Neural progenitor cell (in vitro differentiated cells): ENCODE measurements at regions not wholly inside any gene's neighbourhood (a gene's known extent, or its start where the extent isn't known, plus 50 kb on each side); places are given as distances from the start of the nearest gene placed in this dataset.

Experiments
- DNase-seq: peaks from one replicate; pipeline ENCODE4 v3.0.0-alpha.2; 2016; ENCODE audit warnings: low spot score
- H2AFZ ChIP-seq: fragments of 200-600 bp; sonication (generic); replicated peaks from 2 replicates; pipeline ENCODE4 v1.6.1; 2016; ENCODE audit warnings: antibody characterized with exemption
- H3F3A ChIP-seq: fragments of 200-600 bp; sonication (generic); 2 replicates; pipeline ENCODE4 v1.6.1; 2016; ENCODE audit warnings: antibody characterized with exemption, low read depth
- H3K27ac ChIP-seq: fragments of 200-600 bp; sonication (generic); 2 replicates; pipeline ENCODE4 v1.5.1; 2016; ENCODE audit warnings: mild to moderate bottlenecking
- H3K27me3 ChIP-seq: fragments of 200-600 bp; sonication (generic); 2 replicates; pipeline ENCODE4 v1.6.1; 2016; ENCODE audit warnings: mild to moderate bottlenecking, moderate library complexity
- H3K36me3 ChIP-seq: fragments of 200-600 bp; sonication (generic); 2 replicates; pipeline ENCODE4 v1.5.1; 2016
- H3K4me1 ChIP-seq: fragments of 200-600 bp; sonication (generic); 2 replicates; pipeline ENCODE4 v1.6.1; 2016; ENCODE audit warnings: mixed run types
- H3K4me2 ChIP-seq: fragments of 200-600 bp; sonication (generic); 2 replicates; pipeline ENCODE4 v1.6.1; 2016
- H3K4me3 ChIP-seq: fragments of 200-600 bp; sonication (generic); 2 replicates; pipeline ENCODE4 v1.5.1; 2016
- H3K79me2 ChIP-seq: fragments of 200-600 bp; sonication (generic); 2 replicates; pipeline ENCODE4 v1.6.1; 2016; ENCODE audit warnings: low read depth
- H3K9ac ChIP-seq: fragments of 200-600 bp; sonication (generic); 2 replicates; pipeline ENCODE4 v1.6.1; 2016
- H3K9me3 ChIP-seq: fragments of 200-600 bp; sonication (generic); 2 replicates; pipeline ENCODE4 v1.5.1; 2016; ENCODE audit warnings: low read depth
- H4K20me1 ChIP-seq: fragments of 200-600 bp; sonication (generic); 2 replicates; pipeline ENCODE4 v1.6.1; 2016; ENCODE audit warnings: low read depth
- H3K27ac Mint-ChIP-seq: 3 replicates; pipeline ENCODE4 v1.8.0; 2021; ENCODE audit warnings: mixed read lengths
- H3K27me3 Mint-ChIP-seq: 2 replicates; pipeline ENCODE4 v1.8.0; 2022; ENCODE audit warnings: low read depth, mild to moderate bottlenecking, inconsistent platforms, moderate library complexity, mixed read lengths; ENCODE audit not compliant: insufficient read depth
- H3K36me3 Mint-ChIP-seq: 3 replicates; pipeline ENCODE4 v1.8.0; 2021; ENCODE audit warnings: mixed read lengths
- H3K4me1 Mint-ChIP-seq: 3 replicates; pipeline ENCODE4 v1.8.0; 2021; ENCODE audit warnings: mixed read lengths
- H3K4me3 Mint-ChIP-seq: 3 replicates; pipeline ENCODE4 v1.8.0; 2021; ENCODE audit warnings: mild to moderate bottlenecking, moderate library complexity, mixed read lengths
- H3K9me3 Mint-ChIP-seq: 3 replicates; pipeline ENCODE4 v1.8.0; 2020; ENCODE audit warnings: mixed read lengths
- CTCF ChIP-seq: fragments of 200-600 bp; sonication (generic); IDR thresholded peaks from 2 replicates; pipeline ENCODE4 v1.5.1; 2017; ENCODE audit warnings: antibody characterized with exemption, mild to moderate bottlenecking
- EZH2 ChIP-seq: fragments of 200-600 bp; sonication (generic); IDR thresholded peaks from 2 replicates; pipeline ENCODE4 v1.6.1; 2017; ENCODE audit warnings: antibody characterized with exemption, mild to moderate bottlenecking, moderate library complexity
- EZH2phosphoT487 ChIP-seq: fragments of 200-600 bp; sonication (generic); IDR thresholded peaks from 2 replicates; pipeline ENCODE4 v1.6.1; 2017; ENCODE audit warnings: antibody characterized with exemption

- no peak overlapping the region for H3K4me2 ChIP-seq
- no peak overlapping the region for H3K27ac Mint-ChIP-seq
- no peaks in the 10 kb centered on the region for H3K27me3 ChIP-seq
These were observed 365.4 kb downstream of the HTR1B start for GRCh38 chr6:77097940-77098339.

GRCh38 chr6:77095936-77096627 lies 367.2 kb downstream of the HTR1B start:
- H3K9me3 Mint-ChIP-seq: no peaks in the 10 kb centered on the region
- H3F3A ChIP-seq: peaks cover 4% of the 10 kb centered on the region

More at GRCh38 chr6:77097940-77098339, 365.4 kb downstream of the HTR1B start:
- no peaks in the 10 kb centered on the region for H3K36me3 Mint-ChIP-seq
- no peak overlapping the region for H3K4me3 Mint-ChIP-seq
- peaks cover 26% of the 10 kb centered on the region for H3K4me1 Mint-ChIP-seq
- H3K4me1 ChIP-seq: peaks cover 51% of the 10 kb centered on the region
- H3K4me3 ChIP-seq: no peak overlapping the region
- H2AFZ ChIP-seq: no peak overlapping the region
- no peaks in the 10 kb centered on the region for H3K79me2 ChIP-seq
- H3K27ac ChIP-seq: no peak overlapping the region
- H3F3A ChIP-seq: peaks cover 4% of the 10 kb centered on the region
- TF ChIP-seq CTCF (no peak), EZH2 (no peak), EZH2phosphoT487 (no peak)
- H3K9me3 Mint-ChIP-seq: no peaks in the 10 kb centered on the region
- H4K20me1 ChIP-seq: no peaks in the 10 kb centered on the region
- H3K9ac ChIP-seq: no peak overlapping the region
- H3K9me3 ChIP-seq: no peaks in the 10 kb centered on the region
- H3K27me3 Mint-ChIP-seq: no peaks in the 10 kb centered on the region
- DNase-seq: no peak
- no peaks in the 10 kb centered on the region for H3K36me3 ChIP-seq

GRCh38 chr6:77094821-77095220 lies 368.5 kb downstream of the HTR1B start:
- no peaks in the 10 kb centered on the region for H3K27me3 ChIP-seq
- H3K9ac ChIP-seq: no peak overlapping the region
- peaks cover 47% of the 10 kb centered on the region for H3K4me1 ChIP-seq
- no peaks in the 10 kb centered on the region for H4K20me1 ChIP-seq
- H3F3A ChIP-seq: peaks cover 4% of the 10 kb centered on the region
- H3K4me1 Mint-ChIP-seq: peaks cover 21% of the 10 kb centered on the region
- H3K27me3 Mint-ChIP-seq: no peaks in the 10 kb centered on the region
- H3K36me3 ChIP-seq: no peaks in the 10 kb centered on the region
- no peaks in the 10 kb centered on the region for H3K79me2 ChIP-seq
- no peak for TF ChIP-seq EZH2
- TF ChIP-seq EZH2phosphoT487: no peak
- TF ChIP-seq CTCF: no peak
- H3K9me3 ChIP-seq: no peaks in the 10 kb centered on the region
- H3K9me3 Mint-ChIP-seq: no peaks in the 10 kb centered on the region
- H3K4me3 Mint-ChIP-seq: no peak overlapping the region
- no peak overlapping the region for H3K4me3 ChIP-seq
- DNase-seq: no peak
- H3K27ac Mint-ChIP-seq: no peak overlapping the region
- no peak overlapping the region for H3K4me2 ChIP-seq
- no peaks in the 10 kb centered on the region for H3K36me3 Mint-ChIP-seq
- H2AFZ ChIP-seq: no peak overlapping the region
- no peak overlapping the region for H3K27ac ChIP-seq

More at GRCh38 chr6:77095936-77096627, 367.2 kb downstream of the HTR1B start:
- no peaks in the 10 kb centered on the region for H3K27me3 Mint-ChIP-seq
- no peak overlapping the region for H3K9ac ChIP-seq
- peaks cover 26% of the 10 kb centered on the region for H3K4me1 Mint-ChIP-seq
- no peaks in the 10 kb centered on the region for H4K20me1 ChIP-seq
- H3K27ac Mint-ChIP-seq: no peak overlapping the region
- no peaks in the 10 kb centered on the region for H3K36me3 Mint-ChIP-seq
- TF ChIP-seq CTCF (no peak), EZH2 (no peak), EZH2phosphoT487 (no peak)
- peaks cover 51% of the 10 kb centered on the region for H3K4me1 ChIP-seq
- H3K4me3 ChIP-seq: no peak overlapping the region
- H3K4me3 Mint-ChIP-seq: no peak overlapping the region
- peak; percentile 58 for DNase-seq
- H3K27me3 ChIP-seq: no peaks in the 10 kb centered on the region
- no peaks in the 10 kb centered on the region for H3K9me3 ChIP-seq
- peak overlapping the region; percentile 39 for H3K4me2 ChIP-seq
- no peak overlapping the region for H2AFZ ChIP-seq
- H3K27ac ChIP-seq: peak overlapping the region; percentile 15
- H3K79me2 ChIP-seq: no peaks in the 10 kb centered on the region
- no peaks in the 10 kb centered on the region for H3K36me3 ChIP-seq
